H1 (cell line): ENCODE measurements at regions not wholly inside any gene's neighbourhood (a gene's known extent, or its start where the extent isn't known, plus 50 kb on each side); places are given as distances from the start of the nearest gene placed in this dataset.

Experiments used
- CTCF ChIA-PET: fragments of 300-600 bp; sonication (Branson Sonifier 250); formaldehyde crosslinking; loops from one replicate; lab custom pipeline; 2021; ENCODE audit not compliant: partially characterized antibody; lab: Charles Lee
- POLR2A ChIA-PET: fragments of 300-600 bp; sonication (Branson Sonifier 250); formaldehyde crosslinking; loops from one replicate; lab custom pipeline; 2021; ENCODE audit warnings: inconsistent platforms; ENCODE audit not compliant: partially characterized antibody; lab: Charles Lee
- DNase-seq, 2 experiments: peaks; one replicate each; pipeline versions ENCODE4 v3.0.0 to v3.0.0-alpha.2; 2010 to 2022; ENCODE audit warnings: low spot score in 2 of 2, low read depth in 1 of 2, mixed read lengths in 1 of 2
- FAIRE-seq: peaks from 2 replicates; lab custom pipeline; 2011; peaks lifted over from hg19 to GRCh38; lab: Jason Lieb, UNC
- H2AFZ ChIP-seq: 2 replicates; pipeline ENCODE4 v1.8.1; 2012; ENCODE audit warnings: low read length, inconsistent platforms
- H2AK5ac ChIP-seq: 2 replicates; pipeline ENCODE4 v1.6.1; 2013; ENCODE audit warnings: low read depth, low read length
- H2BK120ac ChIP-seq: replicated peaks from 2 replicates; pipeline ENCODE3; 2013; ENCODE audit warnings: low read depth, low read length, inconsistent platforms
- H2BK12ac ChIP-seq: 2 replicates; pipeline ENCODE4 v1.6.1; 2013; ENCODE audit warnings: low read depth, low read length
- H2BK15ac ChIP-seq: 2 replicates; pipeline ENCODE4 v1.6.1; 2013; ENCODE audit warnings: low read length
- H2BK20ac ChIP-seq: 2 replicates; pipeline ENCODE4 v1.6.1; 2013; ENCODE audit warnings: low read length
- H2BK5ac ChIP-seq: 2 replicates; pipeline ENCODE4 v1.6.1; 2013; ENCODE audit warnings: low read depth, low read length
- H3K14ac ChIP-seq: 2 replicates; pipeline ENCODE4 v1.6.1; 2013; ENCODE audit warnings: inconsistent platforms; ENCODE audit not compliant: insufficient read length
- H3K18ac ChIP-seq: 2 replicates; pipeline ENCODE4 v1.6.1; 2013; ENCODE audit warnings: low read length; ENCODE audit errors: extremely low read depth
- H3K23ac ChIP-seq: 2 replicates; pipeline ENCODE4 v1.6.1; 2013; ENCODE audit warnings: inconsistent platforms; ENCODE audit not compliant: insufficient read length
- H3K23me2 ChIP-seq: 2 replicates; pipeline ENCODE4 v1.6.1; 2013; ENCODE audit warnings: low read depth, low read length
- H3K27ac ChIP-seq: 2 replicates; pipeline ENCODE4 v1.6.1; 2011; ENCODE audit warnings: low read depth, low read length, inconsistent platforms
- H3K27me3 ChIP-seq, 4 experiments: replicated peaks in 1 of 4; 1 replicate in 1 of 4; 2 replicates in 3 of 4; pipeline versions ENCODE4 v1.6.1 to v1.8.1; 2011 to 2013; ENCODE audit warnings: low read length in 3 of 4, mild to moderate bottlenecking in 3 of 4, inconsistent platforms in 2 of 4, mixed read lengths in 2 of 4, moderate library complexity in 1 of 4; ENCODE audit not compliant: control insufficient read depth in 3 of 4, insufficient read depth in 3 of 4; ENCODE audit errors: extremely low read depth in 1 of 4
- H3K36me3 ChIP-seq, 4 experiments: 2 replicates each; pipeline versions ENCODE4 v1.6.1 to v1.8.1; 2011 to 2013; ENCODE audit warnings: mild to moderate bottlenecking in 4 of 4, low read length in 3 of 4, moderate library complexity in 2 of 4, control low read depth in 1 of 4, inconsistent platforms in 1 of 4; ENCODE audit not compliant: insufficient read depth in 4 of 4, control insufficient read depth in 2 of 4
- H3K4ac ChIP-seq: replicated peaks from 2 replicates; pipeline ENCODE3; 2013; ENCODE audit warnings: low read length, low read depth, mixed read lengths, inconsistent platforms; ENCODE audit not compliant: insufficient read length
- H3K4me1 ChIP-seq, 4 experiments: replicated peaks in 1 of 4; 1 replicate in 1 of 4; 2 replicates in 3 of 4; pipeline versions ENCODE4 v1.6.1 to v1.8.1; 2011 to 2013; ENCODE audit warnings: low read length in 3 of 4, inconsistent platforms in 2 of 4, mixed read lengths in 1 of 4; ENCODE audit not compliant: insufficient read depth in 4 of 4, control insufficient read depth in 3 of 4
- H3K4me2 ChIP-seq, 2 experiments: 2 replicates each; pipeline versions ENCODE4 v1.6.1 to v1.8.1; 2011 to 2013; ENCODE audit warnings: low read depth in 2 of 2, low read length in 2 of 2, control low read depth in 1 of 2, inconsistent platforms in 1 of 2, mild to moderate bottlenecking in 1 of 2; ENCODE audit not compliant: insufficient read depth in 1 of 2
- H3K4me3 ChIP-seq, 4 experiments: fragments of 200-600, 300-600 bp in 1 of 4; sonication (generic), shearing (Covaris generic), sonication (Bioruptor Twin) in 1 of 4; 2 replicates each; pipeline versions ENCODE4 v1.5.1 to v1.8.1; 2011 to 2016; ENCODE audit warnings: low read length in 4 of 4, low read depth in 3 of 4, control low read depth in 2 of 4, inconsistent platforms in 2 of 4, mild to moderate bottlenecking in 2 of 4, mixed read lengths in 1 of 4, moderate library complexity in 1 of 4; ENCODE audit not compliant: insufficient read depth in 2 of 4; ENCODE audit errors: extremely low read depth in 1 of 4
- H3K56ac ChIP-seq: replicated peaks from 2 replicates; pipeline ENCODE3; 2013; ENCODE audit warnings: low read depth, mild to moderate bottlenecking, mixed read lengths, low read length, inconsistent platforms; ENCODE audit not compliant: insufficient read length
- H3K79me1 ChIP-seq: 2 replicates; pipeline ENCODE4 v1.6.1; 2013; ENCODE audit warnings: low read depth, low read length, control low read depth
- H3K79me2 ChIP-seq, 2 experiments: 2 replicates each; pipeline versions ENCODE4 v1.6.1 to v1.8.1; 2012 to 2013; ENCODE audit warnings: low read length in 2 of 2, mild to moderate bottlenecking in 2 of 2, inconsistent platforms in 1 of 2; ENCODE audit not compliant: insufficient read depth in 2 of 2, control insufficient read depth in 1 of 2
- H3K9ac ChIP-seq, 4 experiments: replicated peaks in 1 of 4; 1 replicate in 1 of 4; 2 replicates in 3 of 4; pipeline versions ENCODE4 v1.6.1 to v1.8.1; 2011 to 2013; ENCODE audit warnings: low read depth in 3 of 4, low read length in 3 of 4, control low read depth in 2 of 4, mild to moderate bottlenecking in 2 of 4, moderate library complexity in 2 of 4, inconsistent platforms in 1 of 4; ENCODE audit errors: extremely low read depth in 1 of 4
- H3K9me3 ChIP-seq, 2 experiments: 2 replicates each; pipeline versions ENCODE4 v1.6.1 to v1.8.1; 2012 to 2013; ENCODE audit warnings: mild to moderate bottlenecking in 2 of 2, moderate library complexity in 2 of 2, control low read depth in 1 of 2, inconsistent platforms in 1 of 2, low read depth in 1 of 2, low read length in 1 of 2, mixed read lengths in 1 of 2; ENCODE audit not compliant: insufficient read depth in 2 of 2
- H4K20me1 ChIP-seq, 2 experiments: replicated peaks in 1 of 2; 2 replicates each; pipeline versions ENCODE3 to v1.8.1; 2011 to 2013; ENCODE audit warnings: inconsistent platforms in 2 of 2, low read length in 2 of 2, mild to moderate bottlenecking in 1 of 2; ENCODE audit not compliant: insufficient read depth in 2 of 2, control insufficient read depth in 1 of 2
- H4K5ac ChIP-seq: 2 replicates; pipeline ENCODE4 v1.6.1; 2013; ENCODE audit warnings: low read length, low read depth, mixed read lengths, inconsistent platforms; ENCODE audit not compliant: insufficient read length
- H4K8ac ChIP-seq: 2 replicates; pipeline ENCODE4 v1.8.0; 2013; ENCODE audit warnings: mild to moderate bottlenecking, moderate library complexity, low read length, inconsistent platforms; ENCODE audit not compliant: insufficient read depth; ENCODE audit errors: extremely low read depth
- H4K91ac ChIP-seq: replicated peaks from 2 replicates; pipeline ENCODE3; 2013; ENCODE audit warnings: low read length, mixed read lengths, inconsistent platforms; ENCODE audit not compliant: insufficient read length
- EGR1 ChIP-seq: IDR thresholded peaks from 2 replicates; pipeline ENCODE4 v1.6.1; 2011; ENCODE audit warnings: low read depth, low read length, borderline replicate concordance
- EZH2 ChIP-seq: fragments of 200-600 bp; sonication (generic); IDR thresholded peaks from 2 replicates; pipeline ENCODE4 v1.7.1; 2012; ENCODE audit warnings: low read depth, mild to moderate bottlenecking, moderate library complexity, low read length, inconsistent platforms; ENCODE audit not compliant: severe bottlenecking
- HDAC2 ChIP-seq, 2 experiments: fragments of 300-600 bp in 1 of 2; sonication (generic) in 1 of 2; IDR thresholded peaks; 2 replicates each; pipeline ENCODE4 v1.6.1; 2011 to 2012; ENCODE audit warnings: low read depth in 2 of 2, low read length in 2 of 2, mild to moderate bottlenecking in 2 of 2, moderate library complexity in 2 of 2, borderline replicate concordance in 1 of 2, inconsistent platforms in 1 of 2
- NANOG ChIP-seq: IDR thresholded peaks from 2 replicates; pipeline ENCODE4 v1.6.1; 2011; ENCODE audit warnings: low read length, low read depth, mild to moderate bottlenecking, inconsistent platforms; ENCODE audit not compliant: insufficient read depth, poor library complexity, severe bottlenecking
- TCF12 ChIP-seq: IDR thresholded peaks from 2 replicates; pipeline ENCODE4 v1.6.1; 2011; ENCODE audit warnings: low read depth, mild to moderate bottlenecking, low read length
- WGBS, 2 experiments: shearing (Covaris generic) in 1 of 2; methylation state at CpG; one replicate each; pipeline versions ENCODE4 v1.1.6 to v1.1.7; 2013 to 2015; ENCODE audit warnings: low lambda C conversion rate in 2 of 2, mixed read lengths in 2 of 2, inconsistent platforms in 1 of 2, low coverage in 1 of 2, missing lambda C conversion rate in 1 of 2; ENCODE audit not compliant: insufficient replicate concordance in 2 of 2, insufficient coverage in 1 of 2, insufficient read length in 1 of 2; ENCODE audit errors: extremely low coverage in 1 of 2, missing lambda C conversion rate in 1 of 2; 5-methylcytosine and 5-hydroxymethylcytosine counted together

DNA sequence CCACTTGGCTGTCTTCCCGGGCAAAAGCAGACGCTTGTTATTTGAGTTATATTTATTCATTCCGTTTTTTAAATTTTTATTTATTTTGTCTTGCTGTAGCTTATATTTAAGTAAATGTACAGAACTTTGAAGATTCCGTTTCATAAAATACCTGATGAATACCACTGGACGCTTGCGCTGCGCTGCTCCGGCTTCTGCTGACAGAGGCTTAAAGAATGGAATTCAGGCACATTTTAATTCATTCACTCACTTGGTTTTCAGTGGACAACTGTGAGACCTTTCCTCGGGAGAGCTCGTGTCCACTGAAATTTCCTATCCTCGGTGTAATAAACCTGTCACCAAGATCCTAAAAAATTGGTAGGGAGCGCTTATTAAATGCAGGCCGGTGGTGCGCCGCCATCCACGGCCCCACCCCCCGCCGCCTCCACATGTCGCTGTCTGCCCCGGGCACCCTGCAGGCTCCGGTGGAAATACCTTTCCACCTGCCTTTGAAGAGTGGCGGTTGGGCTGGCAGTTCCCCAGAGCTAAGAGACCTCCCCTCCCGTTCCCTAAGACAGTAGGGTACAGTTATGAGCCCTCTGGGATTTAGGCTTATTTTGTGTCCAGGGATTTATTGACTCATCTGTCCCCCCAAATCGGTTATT, 62.5 kb upstream of the UBE2E1 start:
- peak overlapping the region; percentile 60 to 77 for H3K4me2 ChIP-seq
- no peaks in the 10 kb centered on the region for H3K36me3 ChIP-seq
- H3K23ac ChIP-seq, result no peak overlapping the region
- H3K79me2 ChIP-seq, result no peaks in the 10 kb centered on the region
- peaks cover 2% of the 10 kb centered on the region; the same call in 1 of the 2 replicates for H3K23me2 ChIP-seq
- POLR2A ChIA-PET, result interaction anchor here (0.8 to 1.1 kb wide), 2 partner anchors 64 to 145 kb away, joined by 3 read pairs; no protein-coding TSS in a partner anchor
- no peak overlapping the region for H3K27ac ChIP-seq
- H4K5ac ChIP-seq, result no peak overlapping the region
- no peak overlapping the region for H3K14ac ChIP-seq
- H2BK5ac ChIP-seq, result no peak overlapping the region
- H2BK20ac ChIP-seq, result no peak overlapping the region
- no peak overlapping the region for H2AK5ac ChIP-seq
- 11% methylated on average over 24 of the region's 24 CpGs; no CpG with 5 or more reads in 1 of the 2 experiments for WGBS, 2 experiments
- no peak overlapping the region for H3K9ac ChIP-seq
- no peak overlapping the region for H2BK12ac ChIP-seq
- H2AFZ ChIP-seq, result no peak overlapping the region
- H3K4me3 ChIP-seq, result peak overlapping the region; percentile 23 to 48 (median 30); a peak in 7 of 8 replicates
- H4K91ac ChIP-seq, result no peak overlapping the region
- no peak for FAIRE-seq
- no peak overlapping the region for H4K8ac ChIP-seq
- DNase-seq, result peak in 1 of 2 experiments; percentile 63
- no peak overlapping the region for H2BK120ac ChIP-seq
- H4K20me1 ChIP-seq, result no peaks in the 10 kb centered on the region
- H3K4ac ChIP-seq, result no peak overlapping the region
- H3K79me1 ChIP-seq, result no peaks in the 10 kb centered on the region
- no peak overlapping the region for H3K18ac ChIP-seq
- CTCF ChIA-PET, result interaction anchor here (0.6 to 1.5 kb wide), 7 partner anchors 9 to 249 kb away, joined by 3 to 6 read pairs (median 3); no protein-coding TSS in a partner anchor
- H3K56ac ChIP-seq, result no peak overlapping the region
- H3K27me3 ChIP-seq, result peaks cover 10 to 41% (median 36%) of the 10 kb centered on the region in 4 experiments
- no peaks in the 10 kb centered on the region for H3K9me3 ChIP-seq
- H3K4me1 ChIP-seq, result peaks cover 6 to 21% (median 12%) of the 10 kb centered on the region in 4 experiments
- no peak overlapping the region for H2BK15ac ChIP-seq
- TF ChIP-seq TCF12 (peak; percentile 61; the same call in 1 of the 2 replicates), NANOG (no peak), EZH2 (peak; percentile 14), EGR1 (no peak), HDAC2 (IDR thresholded peaks at IDR 0.05; ENCODE audit: borderline replicate concordance in 1 of 2, low read depth in 2 of 2, low read length in 2 of 2) (0 out of 4 replicates have a peak, but pooled peaks of 1 of the 2 experiments have one; percentile 53)
